A549 (cell line): ENCODE measurements at regions not wholly inside any gene's neighbourhood (a gene's known extent, or its start where the extent isn't known, plus 50 kb on each side); places are given as distances from the start of the nearest gene placed in this dataset.

ENCODE experiments used
- CHD2 ChIP-seq: fragments of 150-350 bp; IDR thresholded peaks from 2 replicates; pipeline ENCODE4 v1.6.1; 2014; ENCODE audit warnings: low read length; ENCODE audit not compliant: partially characterized antibody
- EP300 ChIP-seq, 2 experiments: fragments of >200 bp; sonication (Bioruptor Twin); formaldehyde crosslinking; IDR thresholded peaks; 2 replicates in 1 of 2; 3 replicates in 1 of 2; pipeline ENCODE4 v1.6.1; 2016 to 2017
- JUN ChIP-seq, 2 experiments: fragments of >200 bp; sonication (Bioruptor Twin); formaldehyde crosslinking; IDR thresholded peaks; 2 replicates in 1 of 2; 3 replicates in 1 of 2; pipeline ENCODE4 v1.6.1; 2016 to 2017
- JUNB ChIP-seq: fragments of >200 bp; sonication (Bioruptor Twin); formaldehyde crosslinking; IDR thresholded peaks from 2 replicates; pipeline ENCODE4 v1.6.1; 2016
- MAFK ChIP-seq: fragments of 450-650 bp; IDR thresholded peaks from 2 replicates; pipeline ENCODE4 v1.6.1; 2014; ENCODE audit not compliant: partially characterized antibody
- PBX3 ChIP-seq: IDR thresholded peaks from 2 replicates; pipeline ENCODE4 v1.6.1; 2012
- POLR2A ChIP-seq: IDR thresholded peaks from 2 replicates; pipeline ENCODE4 v1.6.1; 2012; ENCODE audit warnings: mild to moderate bottlenecking, low read length
- RCOR1 ChIP-seq: fragments of 150-350 bp; IDR thresholded peaks from 2 replicates; pipeline ENCODE4 v1.6.1; 2014; ENCODE audit warnings: antibody characterized with exemption, low read length, low read depth
- SMC3 ChIP-seq: fragments of >200 bp; sonication (Bioruptor Twin); formaldehyde crosslinking; IDR thresholded peaks from 3 replicates; pipeline ENCODE4 v1.6.1; 2018; ENCODE audit warnings: inconsistent platforms
- TP53 ChIP-seq: fragments of 250-450 bp; sonication (Bioruptor Pico); IDR thresholded peaks from 2 replicates; pipeline ENCODE4 v1.5.0; 2021; ENCODE audit warnings: mild to moderate bottlenecking, moderate library complexity
- ZFP36 ChIP-seq: fragments of 450-650 bp; IDR thresholded peaks from 2 replicates; pipeline ENCODE4 v1.6.1; 2014; ENCODE audit warnings: borderline replicate concordance; ENCODE audit not compliant: partially characterized antibody
- TF ChIP-seq, protein P1 (sequence below): fragments of >200 bp; sonication (Bioruptor Twin); formaldehyde crosslinking; IDR thresholded peaks from 3 replicates; pipeline ENCODE4 v1.5.1; 2016
- TF ChIP-seq, protein P2 (sequence below): fragments of 250-450 bp; sonication (Bioruptor Pico); IDR thresholded peaks from 2 replicates; pipeline ENCODE4 v1.5.0; 2021; ENCODE audit warnings: mild to moderate bottlenecking, moderate library complexity, borderline replicate concordance
- TF ChIP-seq, protein P3 (sequence below): fragments of 450-650 bp; IDR thresholded peaks from 2 replicates; pipeline ENCODE4 v1.6.1; 2014; ENCODE audit warnings: antibody characterized with exemption

GRCh38 chr14:99098199-99098598 lies 173.8 kb downstream of the BCL11B start:
- TF ChIP-seq JUNB (no peak), POLR2A (no peak), SMC3 (no peak), EP300 (IDR thresholded peaks at IDR 0.05) (no peak), RCOR1 (no peak), JUN (IDR thresholded peaks at IDR 0.05) (no peak), PBX3 (no peak), MAFK (no peak), TP53 (CRISPR knock-in tag) (no peak), ZFP36 (no peak), CHD2 (no peak)
- TF ChIP-seq, protein P1, sequence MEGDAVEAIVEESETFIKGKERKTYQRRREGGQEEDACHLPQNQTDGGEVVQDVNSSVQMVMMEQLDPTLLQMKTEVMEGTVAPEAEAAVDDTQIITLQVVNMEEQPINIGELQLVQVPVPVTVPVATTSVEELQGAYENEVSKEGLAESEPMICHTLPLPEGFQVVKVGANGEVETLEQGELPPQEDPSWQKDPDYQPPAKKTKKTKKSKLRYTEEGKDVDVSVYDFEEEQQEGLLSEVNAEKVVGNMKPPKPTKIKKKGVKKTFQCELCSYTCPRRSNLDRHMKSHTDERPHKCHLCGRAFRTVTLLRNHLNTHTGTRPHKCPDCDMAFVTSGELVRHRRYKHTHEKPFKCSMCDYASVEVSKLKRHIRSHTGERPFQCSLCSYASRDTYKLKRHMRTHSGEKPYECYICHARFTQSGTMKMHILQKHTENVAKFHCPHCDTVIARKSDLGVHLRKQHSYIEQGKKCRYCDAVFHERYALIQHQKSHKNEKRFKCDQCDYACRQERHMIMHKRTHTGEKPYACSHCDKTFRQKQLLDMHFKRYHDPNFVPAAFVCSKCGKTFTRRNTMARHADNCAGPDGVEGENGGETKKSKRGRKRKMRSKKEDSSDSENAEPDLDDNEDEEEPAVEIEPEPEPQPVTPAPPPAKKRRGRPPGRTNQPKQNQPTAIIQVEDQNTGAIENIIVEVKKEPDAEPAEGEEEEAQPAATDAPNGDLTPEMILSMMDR, result no peak
- TF ChIP-seq, protein P2, sequence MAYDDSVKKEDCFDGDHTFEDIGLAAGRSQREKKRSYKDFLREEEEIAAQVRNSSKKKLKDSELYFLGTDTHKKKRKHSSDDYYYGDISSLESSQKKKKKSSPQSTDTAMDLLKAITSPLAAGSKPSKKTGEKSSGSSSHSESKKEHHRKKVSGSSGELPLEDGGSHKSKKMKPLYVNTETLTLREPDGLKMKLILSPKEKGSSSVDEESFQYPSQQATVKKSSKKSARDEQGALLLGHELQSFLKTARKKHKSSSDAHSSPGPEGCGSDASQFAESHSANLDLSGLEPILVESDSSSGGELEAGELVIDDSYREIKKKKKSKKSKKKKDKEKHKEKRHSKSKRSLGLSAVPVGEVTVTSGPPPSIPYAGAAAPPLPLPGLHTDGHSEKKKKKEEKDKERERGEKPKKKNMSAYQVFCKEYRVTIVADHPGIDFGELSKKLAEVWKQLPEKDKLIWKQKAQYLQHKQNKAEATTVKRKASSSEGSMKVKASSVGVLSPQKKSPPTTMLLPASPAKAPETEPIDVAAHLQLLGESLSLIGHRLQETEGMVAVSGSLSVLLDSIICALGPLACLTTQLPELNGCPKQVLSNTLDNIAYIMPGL (CRISPR knock-in tag), result no peak
- TF ChIP-seq, protein P3, sequence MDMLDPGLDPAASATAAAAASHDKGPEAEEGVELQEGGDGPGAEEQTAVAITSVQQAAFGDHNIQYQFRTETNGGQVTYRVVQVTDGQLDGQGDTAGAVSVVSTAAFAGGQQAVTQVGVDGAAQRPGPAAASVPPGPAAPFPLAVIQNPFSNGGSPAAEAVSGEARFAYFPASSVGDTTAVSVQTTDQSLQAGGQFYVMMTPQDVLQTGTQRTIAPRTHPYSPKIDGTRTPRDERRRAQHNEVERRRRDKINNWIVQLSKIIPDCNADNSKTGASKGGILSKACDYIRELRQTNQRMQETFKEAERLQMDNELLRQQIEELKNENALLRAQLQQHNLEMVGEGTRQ, result no peak
